Mammary epithelial cell (primary cell): ENCODE measurements at regions not wholly inside any gene's neighbourhood (a gene's known extent, or its start where the extent isn't known, plus 50 kb on each side); places are given as distances from the start of the nearest gene placed in this dataset.

ENCODE experiments used
- EZH2 ChIP-seq: IDR thresholded peaks from 2 replicates; pipeline ENCODE4 v1.6.1; 2012; ENCODE audit warnings: low read length, inconsistent platforms, borderline replicate concordance
- TF ChIP-seq, protein P1 (sequence below), 2 donors: IDR thresholded peaks in 1 of 2; conservative IDR thresholded peaks in 1 of 2; 2 replicates each; pipeline ENCODE4 v1.5.1; 2011 to 2012; ENCODE audit warnings: inconsistent platforms in 2 of 2, low read length in 2 of 2, mild to moderate bottlenecking in 2 of 2, control low read depth in 1 of 2, low read depth in 1 of 2; ENCODE audit not compliant: insufficient read depth in 1 of 2; ENCODE audit errors: extremely low read depth in 1 of 2

DNA sequence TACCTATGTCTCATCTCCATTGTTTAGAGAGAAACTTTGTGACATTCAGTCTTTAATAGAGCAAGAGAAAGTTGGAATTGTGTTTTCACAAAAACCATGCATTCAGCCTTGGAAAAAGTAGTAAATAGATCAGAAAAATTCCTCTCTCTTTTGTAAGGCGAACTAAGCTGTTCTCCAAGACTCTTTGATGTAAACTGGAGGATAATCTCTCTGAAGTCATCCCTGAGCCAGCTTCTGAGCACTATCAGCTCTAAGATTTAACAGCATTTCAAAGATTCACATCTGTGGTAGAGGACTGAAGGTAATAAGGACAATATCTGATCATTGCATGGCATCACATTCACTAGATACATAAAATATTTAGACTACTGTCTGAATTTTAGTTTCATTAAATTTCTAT is 904.6 kb upstream of the ATXN8OS start:
- TF ChIP-seq, protein P1, sequence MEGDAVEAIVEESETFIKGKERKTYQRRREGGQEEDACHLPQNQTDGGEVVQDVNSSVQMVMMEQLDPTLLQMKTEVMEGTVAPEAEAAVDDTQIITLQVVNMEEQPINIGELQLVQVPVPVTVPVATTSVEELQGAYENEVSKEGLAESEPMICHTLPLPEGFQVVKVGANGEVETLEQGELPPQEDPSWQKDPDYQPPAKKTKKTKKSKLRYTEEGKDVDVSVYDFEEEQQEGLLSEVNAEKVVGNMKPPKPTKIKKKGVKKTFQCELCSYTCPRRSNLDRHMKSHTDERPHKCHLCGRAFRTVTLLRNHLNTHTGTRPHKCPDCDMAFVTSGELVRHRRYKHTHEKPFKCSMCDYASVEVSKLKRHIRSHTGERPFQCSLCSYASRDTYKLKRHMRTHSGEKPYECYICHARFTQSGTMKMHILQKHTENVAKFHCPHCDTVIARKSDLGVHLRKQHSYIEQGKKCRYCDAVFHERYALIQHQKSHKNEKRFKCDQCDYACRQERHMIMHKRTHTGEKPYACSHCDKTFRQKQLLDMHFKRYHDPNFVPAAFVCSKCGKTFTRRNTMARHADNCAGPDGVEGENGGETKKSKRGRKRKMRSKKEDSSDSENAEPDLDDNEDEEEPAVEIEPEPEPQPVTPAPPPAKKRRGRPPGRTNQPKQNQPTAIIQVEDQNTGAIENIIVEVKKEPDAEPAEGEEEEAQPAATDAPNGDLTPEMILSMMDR (conservative IDR thresholded peaks at IDR 0.05 in 1 of 2, IDR thresholded peaks at IDR 0.05 in 1 of 2; ENCODE audit: extremely low read depth in 1 of 2, insufficient read depth in 1 of 2, low read depth in 1 of 2, low read length in 2 of 2): no peak
- TF ChIP-seq EZH2: no peak
